A673 (cell line): ENCODE measurements at regions not wholly inside any gene's neighbourhood (a gene's known extent, or its start where the extent isn't known, plus 50 kb on each side); places are given as distances from the start of the nearest gene placed in this dataset.

Experiments used
- BruUV-seq: library from RNA; stranded (reverse); fragments of 400-500 nt; replicated peaks from 2 replicates; lab custom pipeline; 2021; lab: Mats Ljungman, UMichigan
- CTCF ChIA-PET: fragments of 300-600 bp; sonication (Branson Sonifier 250); formaldehyde crosslinking; loops from one replicate; lab custom pipeline; 2022; ENCODE audit warnings: antibody characterized with exemption; lab: Charles Lee
- POLR2A ChIA-PET: fragments of 300-600 bp; sonication (Branson Sonifier 250); formaldehyde crosslinking; loops from one replicate; lab custom pipeline; 2022; ENCODE audit warnings: antibody characterized with exemption; ENCODE audit not compliant: low non-redundant PET; lab: Charles Lee
- DNase-seq: peaks from one replicate; pipeline ENCODE4 v3.0.0-alpha.2; 2015; ENCODE audit warnings: low spot score
- H3K27ac ChIP-seq: fragments of 200-600 bp; sonication (generic); 2 replicates; pipeline ENCODE4 v1.5.1; 2016; ENCODE audit warnings: mixed run types, low read depth, mild to moderate bottlenecking, mixed read lengths, antibody characterized with exemption, low read length; ENCODE audit not compliant: poor library complexity, severe bottlenecking
- H3K27me3 ChIP-seq: fragments of 200-600 bp; sonication (generic); replicated peaks from 2 replicates; pipeline ENCODE4 v1.6.1; 2017; ENCODE audit warnings: mixed run types, low read depth, mild to moderate bottlenecking, mixed read lengths, antibody characterized with exemption, low read length; ENCODE audit not compliant: insufficient read depth, poor library complexity
- H3K36me3 ChIP-seq: fragments of 200-600 bp; sonication (generic); 2 replicates; pipeline ENCODE4 v1.6.1; 2016; ENCODE audit warnings: mixed run types, mild to moderate bottlenecking, mixed read lengths, antibody characterized with exemption, low read length; ENCODE audit not compliant: insufficient read depth, poor library complexity, severe bottlenecking
- H3K4me1 ChIP-seq: fragments of 200-600 bp; sonication (generic); 2 replicates; pipeline ENCODE4 v1.6.1; 2017; ENCODE audit warnings: mixed run types, mild to moderate bottlenecking, mixed read lengths, antibody characterized with exemption, low read length; ENCODE audit not compliant: insufficient read depth, poor library complexity, severe bottlenecking
- H3K4me3 ChIP-seq: fragments of 200-600 bp; sonication (generic); 2 replicates; pipeline ENCODE4 v1.5.1; 2016; ENCODE audit warnings: low read depth, mixed run types, mild to moderate bottlenecking, mixed read lengths, low read length; ENCODE audit not compliant: poor library complexity, severe bottlenecking
- H3K9me3 ChIP-seq: fragments of 200-600 bp; sonication (generic); 2 replicates; pipeline ENCODE4 v1.6.1; 2016; ENCODE audit warnings: mixed run types, low read depth, mild to moderate bottlenecking, mixed read lengths, antibody characterized with exemption, low read length; ENCODE audit not compliant: poor library complexity, severe bottlenecking
- CTCF ChIP-seq: fragments of 300-800, 200-600 bp; sonication (generic); conservative IDR thresholded peaks from 2 replicates; pipeline ENCODE4 v1.5.1; 2017; ENCODE audit warnings: low read depth, mild to moderate bottlenecking, antibody characterized with exemption, low read length, moderate library complexity, mixed read lengths
- EZH2 ChIP-seq: fragments of 200-600 bp; sonication (generic); IDR thresholded peaks from 2 replicates; pipeline ENCODE4 v1.6.1; 2017; ENCODE audit warnings: borderline replicate concordance, low read depth, mild to moderate bottlenecking, mixed read lengths, antibody characterized with exemption, low read length; ENCODE audit not compliant: poor library complexity, severe bottlenecking
- intact Hi-C: fragments of 100-400 bp; cut with micrococcal nuclease; formaldehyde crosslinking; loops from one replicate; pipeline ENCODE4 v1.10.0; 2022; ENCODE audit not compliant: unreplicated experiment

- TF ChIP-seq CTCF (no peak), EZH2 (no peak)
- no peaks in the 10 kb centered on the region for H3K9me3 ChIP-seq
- no TSS peak for BruUV-seq
- intact Hi-C loops: no loop called here
- H3K36me3 ChIP-seq: no peaks in the 10 kb centered on the region
- no peak for DNase-seq
- no peak overlapping the region for H3K4me3 ChIP-seq
- H3K4me1 ChIP-seq: no peaks in the 10 kb centered on the region
- POLR2A ChIA-PET: no interaction called here
- peaks cover 25% of the 10 kb centered on the region for H3K27me3 ChIP-seq
- CTCF ChIA-PET: no interaction called here
- H3K27ac ChIP-seq: no peak overlapping the region
Measured at GRCh38 chr7:41153268-41153667, 549.6 kb downstream of the INHBA start.

- TF ChIP-seq EZH2 (no peak), CTCF (no peak)
- BruUV-seq: no TSS peak
- Histone ChIP-seq H3K4me3 (no peak overlapping the region), H3K9me3 (no peaks in the 10 kb centered on the region), H3K27ac (no peak overlapping the region), H3K36me3 (no peaks in the 10 kb centered on the region), H3K27me3 (peaks cover 25% of the 10 kb centered on the region), H3K4me1 (no peaks in the 10 kb centered on the region)
- POLR2A ChIA-PET: interaction anchor here (0.6 kb wide), 1 partner anchor 29 kb away, joined by 3 read pairs; no protein-coding TSS in a partner anchor
- DNase-seq: no peak
- CTCF ChIA-PET: no interaction called here
- intact Hi-C loops: no loop called here
Measured at GRCh38 chr7:41152179-41152678, 550.7 kb downstream of the INHBA start.

- TF ChIP-seq CTCF: no peak
- TF ChIP-seq EZH2: no peak
- CTCF ChIA-PET: no interaction called here
- Histone ChIP-seq H3K27me3 (peaks cover 25% of the 10 kb centered on the region), H3K27ac (no peak overlapping the region), H3K4me3 (no peak overlapping the region), H3K9me3 (no peaks in the 10 kb centered on the region), H3K4me1 (no peaks in the 10 kb centered on the region), H3K36me3 (no peaks in the 10 kb centered on the region)
- intact Hi-C loops: no loop called here
- BruUV-seq: no TSS peak
- POLR2A ChIA-PET: no interaction called here
- DNase-seq: no peak
Measured at GRCh38 chr7:41149576-41149975, 553.3 kb downstream of the INHBA start.
